Omental fat pad (tissue), 3 donors: ENCODE measurements at regions not wholly inside any gene's neighbourhood (a gene's known extent, or its start where the extent isn't known, plus 50 kb on each side); places are given as distances from the start of the nearest gene placed in this dataset.

Source experiments
- ATAC-seq: fragments of 150-250 bp; one replicate; pipeline ENCODE4 v1.9.1; 2016; ENCODE audit warnings: mild to moderate bottlenecking, moderate library complexity; ENCODE audit not compliant: low FRiP score
- DNase-seq: peaks from one replicate; pipeline ENCODE4 v3.0.0-alpha.2; 2019; ENCODE audit warnings: low spot score
- TF ChIP-seq, protein P1 (sequence below), 3 donors: fragments of 450-650 bp; IDR thresholded peaks; one replicate each; pipeline ENCODE4 v1.5.1; 2016 to 2017; ENCODE audit warnings: antibody characterized with exemption in 3 of 3, mild to moderate bottlenecking in 3 of 3, moderate library complexity in 2 of 3

DNA sequence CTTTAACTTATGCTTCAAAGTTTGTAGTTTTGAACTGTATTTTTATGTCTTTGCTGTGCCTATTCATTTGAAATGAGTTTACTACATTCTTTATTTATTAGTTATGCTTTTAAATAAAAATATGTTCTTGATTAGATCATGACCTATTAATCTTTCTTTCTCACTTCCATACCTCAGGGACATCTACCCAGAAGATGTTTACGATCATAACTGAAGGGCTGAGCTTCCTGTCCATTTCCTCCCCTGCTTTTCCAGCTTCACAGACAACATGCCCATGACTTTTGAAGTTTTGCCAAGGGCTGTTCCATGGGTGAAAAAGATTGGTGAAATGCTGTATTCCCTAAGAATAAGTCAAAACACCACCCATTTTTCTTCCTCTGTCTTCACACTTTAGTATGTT, 99.7 kb upstream of the DDIT4L start:
- DNase-seq (no peak), ATAC-seq (no peak)
- TF ChIP-seq, protein P1, sequence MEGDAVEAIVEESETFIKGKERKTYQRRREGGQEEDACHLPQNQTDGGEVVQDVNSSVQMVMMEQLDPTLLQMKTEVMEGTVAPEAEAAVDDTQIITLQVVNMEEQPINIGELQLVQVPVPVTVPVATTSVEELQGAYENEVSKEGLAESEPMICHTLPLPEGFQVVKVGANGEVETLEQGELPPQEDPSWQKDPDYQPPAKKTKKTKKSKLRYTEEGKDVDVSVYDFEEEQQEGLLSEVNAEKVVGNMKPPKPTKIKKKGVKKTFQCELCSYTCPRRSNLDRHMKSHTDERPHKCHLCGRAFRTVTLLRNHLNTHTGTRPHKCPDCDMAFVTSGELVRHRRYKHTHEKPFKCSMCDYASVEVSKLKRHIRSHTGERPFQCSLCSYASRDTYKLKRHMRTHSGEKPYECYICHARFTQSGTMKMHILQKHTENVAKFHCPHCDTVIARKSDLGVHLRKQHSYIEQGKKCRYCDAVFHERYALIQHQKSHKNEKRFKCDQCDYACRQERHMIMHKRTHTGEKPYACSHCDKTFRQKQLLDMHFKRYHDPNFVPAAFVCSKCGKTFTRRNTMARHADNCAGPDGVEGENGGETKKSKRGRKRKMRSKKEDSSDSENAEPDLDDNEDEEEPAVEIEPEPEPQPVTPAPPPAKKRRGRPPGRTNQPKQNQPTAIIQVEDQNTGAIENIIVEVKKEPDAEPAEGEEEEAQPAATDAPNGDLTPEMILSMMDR (IDR thresholded peaks at IDR 0.05), result no peak

DNA sequence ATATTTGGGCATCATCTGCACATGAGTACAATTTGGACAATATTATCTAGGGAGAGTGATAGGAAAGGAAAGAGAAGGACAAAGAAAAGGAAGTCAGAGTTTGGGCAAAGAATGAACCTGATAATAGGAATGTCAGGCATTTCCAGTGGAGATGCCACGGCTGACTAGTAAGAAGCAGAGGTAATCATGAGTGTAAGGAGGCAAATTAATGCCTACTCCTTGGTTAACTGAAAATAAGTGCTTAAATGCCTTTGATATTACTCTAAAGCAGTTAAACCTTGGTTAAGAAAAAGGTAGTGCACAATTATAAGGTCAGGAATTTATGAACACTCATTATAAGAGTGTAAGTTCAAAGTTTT, 99.2 kb upstream of the DDIT4L start:
- DNase-seq (no peak), ATAC-seq (no peak)

DNA sequence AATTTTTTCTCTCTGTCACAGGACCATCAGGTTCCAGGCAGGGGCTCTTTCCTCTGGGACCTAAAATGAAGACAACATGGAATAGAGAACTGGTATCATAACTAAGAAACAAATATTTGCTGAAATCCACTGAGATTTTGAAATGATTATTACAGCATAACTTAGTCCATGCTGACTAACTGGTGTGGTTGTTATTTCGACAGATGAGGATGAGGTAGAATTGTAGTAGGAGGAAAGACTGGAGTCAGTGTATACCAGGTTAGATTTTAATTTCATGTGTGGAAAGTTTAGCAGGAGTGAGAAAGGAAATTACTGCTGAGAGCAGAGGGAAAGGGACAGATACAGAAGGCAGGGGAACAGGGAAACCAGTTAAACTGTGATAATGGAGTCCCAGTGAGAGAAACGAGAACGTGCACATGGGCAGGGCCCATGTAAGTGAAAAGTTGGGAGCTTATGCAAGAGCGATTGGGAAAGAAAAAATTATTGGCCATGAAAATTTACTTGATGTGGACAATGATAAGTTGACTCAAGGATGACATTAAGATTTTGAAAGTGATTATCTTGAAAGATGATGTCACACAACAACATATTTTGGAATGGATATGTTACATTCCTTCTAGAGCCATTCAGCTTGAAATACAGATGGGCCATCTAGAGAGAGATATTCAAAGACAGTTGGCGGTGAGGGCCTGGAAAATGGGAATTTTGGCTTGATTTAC, 98.7 kb upstream of the DDIT4L start:
- TF ChIP-seq, protein P1 (IDR thresholded peaks at IDR 0.05), result no peak
- DNase-seq (no peak), ATAC-seq (peak; percentile 28)

More for the DNA sequence above, 99.2 kb upstream of the DDIT4L start:
- TF ChIP-seq, protein P1 (IDR thresholded peaks at IDR 0.05), result no peak

DNA sequence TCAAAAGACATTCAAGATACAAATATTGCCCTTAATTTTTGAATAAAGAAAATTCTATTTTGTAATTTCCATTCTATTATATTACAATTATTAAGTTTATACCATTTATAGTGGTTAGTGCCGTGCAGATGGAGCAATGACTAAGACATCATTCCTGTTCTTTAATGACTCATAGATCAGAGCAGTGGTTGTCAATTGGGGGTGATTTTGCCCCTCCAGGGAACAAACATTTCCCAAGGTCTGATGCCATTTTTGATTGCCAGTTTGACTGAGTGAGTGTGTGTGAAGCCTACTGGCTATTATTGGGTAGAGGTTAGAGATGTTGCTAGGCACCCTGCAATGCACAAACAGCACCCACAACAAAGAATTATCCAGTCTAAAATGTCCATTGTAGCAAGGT, 97.9 kb upstream of the DDIT4L start:
- no peak for DNase-seq

DNA sequence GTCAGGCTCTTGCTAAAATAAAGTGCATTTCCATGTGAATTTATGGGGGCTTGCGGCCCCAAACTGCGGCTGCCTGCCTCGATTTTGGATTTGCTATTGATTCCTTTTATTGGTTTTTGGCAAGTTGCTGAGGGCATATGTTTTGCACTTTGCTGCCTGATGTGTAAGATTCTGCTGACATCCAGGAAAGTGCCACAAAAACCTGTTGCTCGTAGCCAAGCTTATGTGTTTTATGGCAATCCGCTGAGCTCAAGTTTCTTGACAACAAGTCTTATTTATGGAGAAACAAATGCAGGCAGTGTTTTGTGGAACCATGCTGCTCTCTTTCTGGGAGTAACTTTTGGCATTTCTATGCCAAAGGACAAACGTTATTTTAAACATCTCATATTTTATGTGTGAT, 97.3 kb upstream of the DDIT4L start:
- no peak for ATAC-seq
- TF ChIP-seq, protein P1 (IDR thresholded peaks at IDR 0.05), result no peak
- no peak for DNase-seq

More for the DNA sequence above, 97.9 kb upstream of the DDIT4L start:
- TF ChIP-seq, protein P1 (IDR thresholded peaks at IDR 0.05), result no peak
- no peak for ATAC-seq

DNA sequence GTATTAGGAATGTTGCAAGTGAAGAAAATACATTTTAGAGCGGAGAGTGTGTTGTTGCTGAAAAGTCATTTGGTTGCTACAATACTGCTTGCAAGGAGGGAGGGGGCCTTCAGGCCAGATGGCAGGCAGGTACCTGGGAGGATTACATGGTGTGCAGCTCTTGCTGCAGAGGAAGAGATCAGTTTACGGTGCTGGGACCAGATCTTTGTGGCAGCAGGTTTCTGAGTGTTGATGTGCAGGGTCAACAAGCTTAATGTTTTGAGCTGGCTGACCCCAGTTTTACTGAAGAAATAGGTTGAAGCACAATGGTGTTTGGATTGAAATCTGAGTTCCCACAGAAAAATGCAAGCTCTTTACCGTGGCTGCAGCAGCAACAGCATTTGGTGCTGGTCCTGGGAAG, 96.4 kb upstream of the DDIT4L start:
- DNase-seq (no peak), ATAC-seq (no peak)
- TF ChIP-seq, protein P1 (IDR thresholded peaks at IDR 0.05), result no peak

DNA sequence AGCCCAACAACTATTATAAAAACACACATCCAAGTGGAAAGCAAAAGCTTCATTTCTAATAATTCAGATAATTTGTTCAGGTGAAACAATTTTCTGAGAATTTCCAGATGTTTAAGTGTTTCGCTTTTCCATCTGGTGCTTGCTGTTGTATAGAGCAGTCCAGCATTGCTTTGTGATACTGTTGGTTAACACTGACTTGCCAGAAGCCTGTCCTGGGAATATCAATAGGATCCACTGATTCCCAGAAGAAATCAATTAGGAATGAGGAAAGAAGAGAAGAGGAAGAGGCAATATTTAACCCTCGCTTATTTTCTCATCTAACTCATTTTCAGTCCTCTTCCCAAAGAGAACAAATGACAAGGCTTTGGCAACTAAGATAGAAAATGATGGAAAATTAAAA, 94.9 kb upstream of the DDIT4L start:
- TF ChIP-seq, protein P1 (IDR thresholded peaks at IDR 0.05), result no peak
- DNase-seq (no peak), ATAC-seq (no peak)
